ENCODE measurements at regions not wholly inside any gene's neighbourhood (a gene's known extent, or its start where the extent isn't known, plus 50 kb on each side); places are given as distances from the start of the nearest gene placed in this dataset.
"Not testable (repeated sequence)": the region's sequence is repeated elsewhere in the genome, so short reads cannot be mapped to it uniquely, and the experiment has no call there.

- DNase-seq = no peak
Measured at GRCh38 chr21:17738176-17738953, 80.8 kb downstream of the C21orf91 start.

- no peak for DNase-seq
Measured at GRCh38 chr21:17736072-17736471, 83.1 kb downstream of the C21orf91 start.

- no peak for DNase-seq
Measured at GRCh38 chr21:17733209-17733608, 85.9 kb downstream of the C21orf91 start.

- no peak for DNase-seq
Measured at GRCh38 chr21:17732306-17732705, 86.8 kb downstream of the C21orf91 start.

- no peak for DNase-seq
Measured at GRCh38 chr21:17731554-17731953, 87.6 kb downstream of the C21orf91 start.

- DNase-seq = peak; percentile 9 to 15
Measured at GRCh38 chr21:17730782-17731181, 88.4 kb downstream of the C21orf91 start.

- DNase-seq = no peak
Measured at GRCh38 chr21:17729455-17729854, 89.7 kb downstream of the C21orf91 start.

- no peak for DNase-seq
Measured at GRCh38 chr21:17727361-17727760, 91.8 kb downstream of the C21orf91 start.

GRCh38 chr21:17726047-17726829, 92.9 kb downstream of the C21orf91 start:
- DNase-seq = no peak

GRCh38 chr21:17725339-17725738, 93.8 kb downstream of the C21orf91 start:
- no peak for DNase-seq

GRCh38 chr21:17712887-17713286, 100.2 kb upstream of the BTG3 start:
- DNase-seq = no peak

GRCh38 chr21:17711896-17712295, 99.2 kb upstream of the BTG3 start:
- DNase-seq = no peak

- no peak for DNase-seq
Measured at GRCh38 chr21:17709266-17709611, 96.5 kb upstream of the BTG3 start.

- DNase-seq = no peak
Measured at GRCh38 chr21:17708522-17709265, 96.0 kb upstream of the BTG3 start.

GRCh38 chr21:17699524-17700189, 87.0 kb upstream of the BTG3 start:
- no peak for DNase-seq

GRCh38 chr21:17697473-17697872, 84.8 kb upstream of the BTG3 start:
- no peak for DNase-seq

GRCh38 chr21:17694416-17694815, 81.7 kb upstream of the BTG3 start:
- DNase-seq = not testable (repeated sequence)

- peak in 1 of 2 donors; percentile 3 for DNase-seq
Measured at GRCh38 chr21:17693801-17694200, 81.1 kb upstream of the BTG3 start.

- no peak for DNase-seq
Measured at GRCh38 chr21:17690078-17690494, 77.4 kb upstream of the BTG3 start.

GRCh38 chr21:17688912-17689874, 76.5 kb upstream of the BTG3 start:
- peak; percentile 43 to 68 for DNase-seq

- no peak for DNase-seq
Measured at GRCh38 chr21:17682924-17683323, 70.2 kb upstream of the BTG3 start.

Data from CD4-positive, alpha-beta T cell treated with Interferon alpha-2 for 1 hour (primary cell).